Keratinocyte (primary cell): ENCODE measurements at regions not wholly inside any gene's neighbourhood (a gene's known extent, or its start where the extent isn't known, plus 50 kb on each side); places are given as distances from the start of the nearest gene placed in this dataset.

ENCODE experiments used
- DNase-seq: peaks from one replicate; pipeline ENCODE4 v3.0.0-alpha.2; 2011; ENCODE audit warnings: low read depth, missing footprints, low spot score
- FAIRE-seq: peaks from 2 replicates; lab custom pipeline; 2011; peaks lifted over from hg19 to GRCh38; lab: Jason Lieb, UNC
- H2AFZ ChIP-seq: 2 replicates; pipeline ENCODE4 v1.6.0; 2012; ENCODE audit warnings: low read length, control low read depth, inconsistent platforms; ENCODE audit not compliant: control insufficient read depth
- H3K27ac ChIP-seq: 2 replicates; pipeline ENCODE4 v1.5.1; 2011; ENCODE audit warnings: low read length; ENCODE audit not compliant: control insufficient read depth, insufficient read depth
- H3K27me3 ChIP-seq: 3 replicates; pipeline ENCODE4 v1.6.0; 2011; ENCODE audit warnings: low read length; ENCODE audit not compliant: control insufficient read depth, insufficient read depth; ENCODE audit errors: extremely low read depth
- H3K36me3 ChIP-seq, 2 experiments: 2 replicates in 1 of 2; 3 replicates in 1 of 2; pipeline ENCODE4 v1.5.1; 2011; ENCODE audit warnings: low read length in 2 of 2, mild to moderate bottlenecking in 1 of 2; ENCODE audit not compliant: control insufficient read depth in 2 of 2, insufficient read depth in 2 of 2; ENCODE audit errors: extremely low read depth in 1 of 2
- H3K4me1 ChIP-seq: 3 replicates; pipeline ENCODE4 v1.5.1; 2011; ENCODE audit warnings: low read length; ENCODE audit not compliant: control insufficient read depth, insufficient read depth; ENCODE audit errors: extremely low read depth
- H3K4me2 ChIP-seq: 3 replicates; pipeline ENCODE4 v1.6.0; 2011; ENCODE audit warnings: low read depth, low read length; ENCODE audit not compliant: control insufficient read depth, insufficient read depth; ENCODE audit errors: extremely low read depth
- H3K4me3 ChIP-seq, 3 experiments: fragments of 200-600 bp in 1 of 3; sonication (generic) in 1 of 3; 2 replicates in 2 of 3; 3 replicates in 1 of 3; pipeline ENCODE4 v1.5.1; 2011 to 2016; ENCODE audit warnings: low read length in 3 of 3, mild to moderate bottlenecking in 3 of 3, control low read depth in 2 of 3, inconsistent platforms in 1 of 3, low read depth in 1 of 3, mixed read lengths in 1 of 3, mixed run types in 1 of 3, moderate library complexity in 1 of 3; ENCODE audit not compliant: control insufficient read depth in 2 of 3, insufficient read depth in 2 of 3; ENCODE audit errors: extremely low read depth in 1 of 3
- H3K79me2 ChIP-seq: 2 replicates; pipeline ENCODE4 v1.6.0; 2012; ENCODE audit warnings: low read length; ENCODE audit not compliant: control insufficient read depth, insufficient read depth
- H3K9ac ChIP-seq: 3 replicates; pipeline ENCODE4 v1.6.0; 2011; ENCODE audit warnings: low read length; ENCODE audit not compliant: control insufficient read depth, insufficient read depth; ENCODE audit errors: extremely low read depth
- H3K9me1 ChIP-seq: 3 replicates; pipeline ENCODE4 v1.6.0; 2011; ENCODE audit warnings: low read length; ENCODE audit not compliant: control insufficient read depth, insufficient read depth; ENCODE audit errors: extremely low read depth
- H3K9me3 ChIP-seq: 2 replicates; pipeline ENCODE4 v1.5.1; 2012; ENCODE audit warnings: low read depth, low read length; ENCODE audit not compliant: control insufficient read depth
- H4K20me1 ChIP-seq: 3 replicates; pipeline ENCODE4 v1.6.0; 2011; ENCODE audit warnings: low read length; ENCODE audit not compliant: control insufficient read depth, insufficient read depth; ENCODE audit errors: extremely low read depth
- EZH2 ChIP-seq: IDR thresholded peaks from one replicate; pipeline ENCODE4 v1.6.1; 2012; ENCODE audit warnings: inconsistent platforms, mild to moderate bottlenecking, low read length, moderate library complexity
- dilution Hi-C: fragments of 300-500 bp; cut with MboI; formaldehyde crosslinking; loops from one replicate; pipeline ENCODE4 v1.7.0; 2020; ENCODE audit warnings: low sequenced_read_pairs; ENCODE audit not compliant: extremely low pct_ligation_motif_present
- TF ChIP-seq, protein P1 (sequence below), 3 experiments: IDR thresholded peaks in 1 of 3; conservative IDR thresholded peaks in 1 of 3; optimal IDR thresholded peaks in 1 of 3; 2 replicates in 2 of 3; 3 replicates in 1 of 3; pipeline versions ENCODE3 to v1.5.1; 2011; ENCODE audit warnings: low read length in 3 of 3, mild to moderate bottlenecking in 3 of 3, moderate library complexity in 2 of 3, control low read depth in 1 of 3, inconsistent platforms in 1 of 3; ENCODE audit not compliant: insufficient read depth in 2 of 3; ENCODE audit errors: extremely low read depth in 1 of 3

DNA sequence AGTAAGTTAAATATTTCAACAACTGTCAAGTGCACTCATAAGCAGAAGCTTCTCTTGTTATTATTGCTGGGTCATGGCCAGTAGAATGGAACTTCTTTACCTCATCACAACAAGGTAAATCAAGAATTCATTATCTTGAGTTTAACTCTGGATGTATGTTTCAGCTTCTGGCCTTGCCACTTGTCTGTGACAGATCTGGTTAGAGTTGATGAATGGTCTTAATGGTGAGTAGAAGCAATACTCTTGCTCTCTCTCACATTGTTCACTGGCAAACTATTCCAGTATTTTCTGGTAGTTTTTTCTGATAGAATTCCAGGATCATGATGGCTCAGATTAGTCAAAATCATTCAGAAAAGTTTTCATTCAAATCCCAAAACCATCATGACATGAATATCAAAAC, 51.3 kb upstream of the NR4A2 start:
- no peak overlapping the region for H3K9ac ChIP-seq
- no peak overlapping the region for H3K4me2 ChIP-seq
- dilution Hi-C loops, result no loop called here
- no peaks in the 10 kb centered on the region for H3K9me3 ChIP-seq
- H3K27me3 ChIP-seq, result no peaks in the 10 kb centered on the region
- H3K36me3 ChIP-seq, result no peaks in the 10 kb centered on the region
- no peak overlapping the region for H3K4me3 ChIP-seq
- no peaks in the 10 kb centered on the region for H3K4me1 ChIP-seq
- TF ChIP-seq, protein P1, sequence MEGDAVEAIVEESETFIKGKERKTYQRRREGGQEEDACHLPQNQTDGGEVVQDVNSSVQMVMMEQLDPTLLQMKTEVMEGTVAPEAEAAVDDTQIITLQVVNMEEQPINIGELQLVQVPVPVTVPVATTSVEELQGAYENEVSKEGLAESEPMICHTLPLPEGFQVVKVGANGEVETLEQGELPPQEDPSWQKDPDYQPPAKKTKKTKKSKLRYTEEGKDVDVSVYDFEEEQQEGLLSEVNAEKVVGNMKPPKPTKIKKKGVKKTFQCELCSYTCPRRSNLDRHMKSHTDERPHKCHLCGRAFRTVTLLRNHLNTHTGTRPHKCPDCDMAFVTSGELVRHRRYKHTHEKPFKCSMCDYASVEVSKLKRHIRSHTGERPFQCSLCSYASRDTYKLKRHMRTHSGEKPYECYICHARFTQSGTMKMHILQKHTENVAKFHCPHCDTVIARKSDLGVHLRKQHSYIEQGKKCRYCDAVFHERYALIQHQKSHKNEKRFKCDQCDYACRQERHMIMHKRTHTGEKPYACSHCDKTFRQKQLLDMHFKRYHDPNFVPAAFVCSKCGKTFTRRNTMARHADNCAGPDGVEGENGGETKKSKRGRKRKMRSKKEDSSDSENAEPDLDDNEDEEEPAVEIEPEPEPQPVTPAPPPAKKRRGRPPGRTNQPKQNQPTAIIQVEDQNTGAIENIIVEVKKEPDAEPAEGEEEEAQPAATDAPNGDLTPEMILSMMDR (optimal IDR thresholded peaks at IDR 0.05 in 1 of 3, IDR thresholded peaks at IDR 0.05 in 1 of 3, conservative IDR thresholded peaks at IDR 0.05 in 1 of 3; ENCODE audit: extremely low read depth in 1 of 3, insufficient read depth in 2 of 3, low read length in 3 of 3), result no peak
- no peak for TF ChIP-seq EZH2
- DNase-seq (no peak), FAIRE-seq (peak; percentile 32)
- H3K27ac ChIP-seq, result no peak overlapping the region
- no peaks in the 10 kb centered on the region for H3K9me1 ChIP-seq
- H4K20me1 ChIP-seq, result no peaks in the 10 kb centered on the region
- H2AFZ ChIP-seq, result no peak overlapping the region
- no peaks in the 10 kb centered on the region for H3K79me2 ChIP-seq

DNA sequence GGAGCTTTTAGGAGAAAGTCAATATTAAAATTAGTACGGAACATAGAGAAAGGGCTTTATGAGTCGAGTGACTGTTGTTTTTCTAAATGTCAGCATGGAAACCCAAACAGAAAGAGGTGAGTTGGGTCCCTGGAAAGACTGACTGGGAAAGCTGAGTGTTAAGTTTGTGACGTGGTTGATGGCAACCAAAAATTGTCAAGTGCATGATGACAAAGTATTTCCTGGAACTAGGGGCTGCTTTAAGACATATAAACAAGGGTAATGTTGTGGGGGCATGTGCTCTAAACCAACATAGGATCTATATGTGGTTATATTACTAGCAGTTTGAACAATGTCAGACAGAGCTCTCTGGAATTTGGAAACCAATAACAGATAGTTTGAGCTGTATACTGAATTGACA, 50.9 kb upstream of the GPD2 start:
- TF ChIP-seq EZH2, result no peak
- TF ChIP-seq, protein P1 (optimal IDR thresholded peaks at IDR 0.05 in 1 of 3, IDR thresholded peaks at IDR 0.05 in 1 of 3, conservative IDR thresholded peaks at IDR 0.05 in 1 of 3; ENCODE audit: extremely low read depth in 1 of 3, insufficient read depth in 2 of 3, low read length in 3 of 3), result no peak
- dilution Hi-C loops, result no loop called here
- Histone ChIP-seq H3K9me3 (no peaks in the 10 kb centered on the region), H3K79me2 (no peaks in the 10 kb centered on the region), H3K27ac (no peak overlapping the region), H3K9me1 (no peaks in the 10 kb centered on the region), H3K4me1 (no peaks in the 10 kb centered on the region), H2AFZ (no peak overlapping the region), H3K27me3 (no peaks in the 10 kb centered on the region), H3K4me3 (no peak overlapping the region), H3K9ac (no peak overlapping the region), H3K4me2 (no peak overlapping the region), H4K20me1 (no peaks in the 10 kb centered on the region), H3K36me3 (no peaks in the 10 kb centered on the region)
- DNase-seq (no peak), FAIRE-seq (no peak)
